H9 (cell line): ENCODE measurements at regions not wholly inside any gene's neighbourhood (a gene's known extent, or its start where the extent isn't known, plus 50 kb on each side); places are given as distances from the start of the nearest gene placed in this dataset.

ENCODE experiments used
- DNase-seq: peaks from one replicate; pipeline ENCODE4 v3.0.0-alpha.2; 2017
- H2AFZ ChIP-seq: one replicate; pipeline ENCODE4 v1.6.1; 2013; ENCODE audit warnings: mild to moderate bottlenecking, low read length, control low read depth, moderate library complexity
- H2AK5ac ChIP-seq: 2 replicates; pipeline ENCODE4 v1.6.1; 2013; ENCODE audit warnings: low read length, control low read depth, mixed read lengths; ENCODE audit not compliant: insufficient read length
- H2BK120ac ChIP-seq: one replicate; pipeline ENCODE4 v1.6.1; 2013; ENCODE audit warnings: low read depth, mild to moderate bottlenecking, low read length, control low read depth, inconsistent platforms; ENCODE audit not compliant: poor library complexity, severe bottlenecking
- H2BK12ac ChIP-seq: 2 replicates; pipeline ENCODE4 v1.6.1; 2013; ENCODE audit warnings: low read length, control low read depth, mixed read lengths, low read depth; ENCODE audit not compliant: insufficient read length
- H2BK15ac ChIP-seq: 2 replicates; pipeline ENCODE4 v1.6.1; 2013; ENCODE audit warnings: low read depth, low read length, control low read depth
- H2BK20ac ChIP-seq: one replicate; pipeline ENCODE4 v1.6.1; 2013; ENCODE audit warnings: low read depth, mild to moderate bottlenecking, low read length, control low read depth, inconsistent platforms; ENCODE audit not compliant: poor library complexity, severe bottlenecking
- H2BK5ac ChIP-seq: 2 replicates; pipeline ENCODE4 v1.6.1; 2013; ENCODE audit warnings: low read length, control low read depth, mixed read lengths; ENCODE audit not compliant: insufficient read length
- H3K14ac ChIP-seq: 2 replicates; pipeline ENCODE4 v1.6.1; 2013; ENCODE audit warnings: low read length, control low read depth; ENCODE audit not compliant: insufficient read depth
- H3K18ac ChIP-seq: 2 replicates; pipeline ENCODE4 v1.6.1; 2013; ENCODE audit warnings: low read depth, mild to moderate bottlenecking, mixed read lengths, low read length, control low read depth; ENCODE audit not compliant: insufficient read length
- H3K23ac ChIP-seq: 2 replicates; pipeline ENCODE4 v1.6.1; 2013; ENCODE audit warnings: low read length, control low read depth, mixed read lengths, low read depth; ENCODE audit not compliant: insufficient read length
- H3K23me2 ChIP-seq: 2 replicates; pipeline ENCODE4 v1.6.1; 2013; ENCODE audit warnings: low read depth, mild to moderate bottlenecking, mixed read lengths, low read length, control low read depth; ENCODE audit not compliant: insufficient read length, poor library complexity, severe bottlenecking
- H3K27ac ChIP-seq: 2 replicates; pipeline ENCODE4 v1.5.1; 2013; ENCODE audit warnings: low read length, control low read depth, mixed read lengths, low read depth; ENCODE audit not compliant: insufficient read length
- H3K27me3 ChIP-seq: 2 replicates; pipeline ENCODE4 v1.6.1; 2013; ENCODE audit warnings: low read length, control low read depth, inconsistent platforms; ENCODE audit not compliant: insufficient read depth
- H3K4ac ChIP-seq: 2 replicates; pipeline ENCODE4 v1.6.1; 2013; ENCODE audit warnings: low read depth, mild to moderate bottlenecking, control low read depth, inconsistent platforms, low read length, moderate library complexity
- H3K4me1 ChIP-seq: 2 replicates; pipeline ENCODE4 v1.6.1; 2013; ENCODE audit warnings: low read length, control low read depth, inconsistent platforms; ENCODE audit not compliant: insufficient read depth
- H3K4me2 ChIP-seq: 2 replicates; pipeline ENCODE4 v1.6.1; 2013; ENCODE audit warnings: low read length, control low read depth, mixed read lengths; ENCODE audit not compliant: insufficient read length, insufficient read depth
- H3K56ac ChIP-seq: 2 replicates; pipeline ENCODE4 v1.6.1; 2013; ENCODE audit warnings: low read depth, mild to moderate bottlenecking, mixed read lengths, low read length, control low read depth; ENCODE audit not compliant: insufficient read length
- H3K79me1 ChIP-seq: 2 replicates; pipeline ENCODE4 v1.6.1; 2013; ENCODE audit warnings: low read depth, mild to moderate bottlenecking, moderate library complexity, low read length, control low read depth, inconsistent platforms; ENCODE audit not compliant: insufficient read depth, poor library complexity, severe bottlenecking
- H3K79me2 ChIP-seq: 2 replicates; pipeline ENCODE4 v1.6.1; 2013; ENCODE audit warnings: low read length, control low read depth, inconsistent platforms; ENCODE audit not compliant: insufficient read depth
- H3K9ac ChIP-seq: 2 replicates; pipeline ENCODE4 v1.6.1; 2013; ENCODE audit warnings: low read length, control low read depth, mixed read lengths; ENCODE audit not compliant: insufficient read length; ENCODE audit errors: extremely low read depth
- H3K9me3 ChIP-seq: one replicate; pipeline ENCODE4 v1.6.1; 2013; ENCODE audit warnings: low read depth, low read length, inconsistent platforms; ENCODE audit not compliant: control insufficient read depth
- H3T11ph ChIP-seq: one replicate; pipeline ENCODE4 v1.6.1; 2013; ENCODE audit warnings: mild to moderate bottlenecking, low read length, control low read depth, inconsistent platforms
- H4K20me1 ChIP-seq: one replicate; pipeline ENCODE4 v1.6.1; 2013; ENCODE audit not compliant: control insufficient read depth, insufficient read length, insufficient read depth
- H4K5ac ChIP-seq: 2 replicates; pipeline ENCODE4 v1.6.1; 2013; ENCODE audit warnings: low read depth, mild to moderate bottlenecking, mixed read lengths, low read length, control low read depth; ENCODE audit not compliant: insufficient read length
- H4K8ac ChIP-seq: replicated peaks from 2 replicates; pipeline ENCODE4 v1.6.1; 2013; ENCODE audit warnings: low read length, control low read depth, mixed read lengths, low read depth; ENCODE audit not compliant: insufficient read length
- H4K91ac ChIP-seq: 2 replicates; pipeline ENCODE4 v1.6.1; 2013; ENCODE audit warnings: low read depth, mild to moderate bottlenecking, moderate library complexity, mixed read lengths, low read length, control low read depth; ENCODE audit not compliant: insufficient read length
- H3K27ac Mint-ChIP-seq, 3 experiments: 2 replicates in 2 of 3; 3 replicates in 1 of 3; pipeline ENCODE4 v1.8.0; 2020 to 2021; ENCODE audit warnings: mixed read lengths in 3 of 3, mild to moderate bottlenecking in 1 of 3, moderate library complexity in 1 of 3
- H3K27me3 Mint-ChIP-seq: 2 replicates; pipeline ENCODE4 v1.8.0; 2021; ENCODE audit warnings: low read depth, mild to moderate bottlenecking, moderate library complexity, mixed read lengths
- H3K36me3 Mint-ChIP-seq, 3 experiments: 2 replicates in 2 of 3; 3 replicates in 1 of 3; pipeline ENCODE4 v1.8.0; 2020 to 2021; ENCODE audit warnings: low read depth in 3 of 3, mixed read lengths in 3 of 3; ENCODE audit not compliant: insufficient read depth in 1 of 3
- H3K4me1 Mint-ChIP-seq, 2 experiments: 2 replicates each; pipeline ENCODE4 v1.8.0; 2020; ENCODE audit warnings: mixed read lengths in 2 of 2
- H3K4me3 Mint-ChIP-seq, 2 experiments: 2 replicates in 1 of 2; 3 replicates in 1 of 2; pipeline ENCODE4 v1.8.0; 2020 to 2021; ENCODE audit warnings: mild to moderate bottlenecking in 2 of 2, mixed read lengths in 2 of 2, moderate library complexity in 1 of 2
- H3K9me3 Mint-ChIP-seq, 2 experiments: 2 replicates in 1 of 2; 3 replicates in 1 of 2; pipeline ENCODE4 v1.8.0; 2020; ENCODE audit warnings: mild to moderate bottlenecking in 2 of 2, mixed read lengths in 2 of 2, moderate library complexity in 1 of 2
- CTCF ChIP-seq: fragments of 200-600 bp; sonication (generic); conservative IDR thresholded peaks from 3 replicates; pipeline ENCODE4 v1.8.0; 2021; ENCODE audit warnings: antibody characterized with exemption, mild to moderate bottlenecking
- whole genome bisulfite sequencing: extraction: QIAGEN DNeasy Blood & Tissue Kit; methylation state at CpG from one replicate; pipeline ENCODE4 v1.1.7; 2013; ENCODE audit warnings: missing lambda C conversion rate, low lambda C conversion rate, mixed read lengths; ENCODE audit not compliant: insufficient read length; ENCODE audit errors: extremely low coverage; 5-methylcytosine and 5-hydroxymethylcytosine counted together

- Histone ChIP-seq H3K4ac (no peak overlapping the region), H3K4me2 (no peak overlapping the region), H3K79me1 (no peaks in the 10 kb centered on the region), H4K8ac (no peak overlapping the region), H3T11ph (no peak overlapping the region), H3K9ac (no peak overlapping the region), H3K27me3 (no peaks in the 10 kb centered on the region), H2BK120ac (no peak overlapping the region), H3K79me2 (no peaks in the 10 kb centered on the region), H3K18ac (no peak overlapping the region), H2BK12ac (no peak overlapping the region), H3K23me2 (no peaks in the 10 kb centered on the region), H3K23ac (no peak overlapping the region), H2BK20ac (no peak overlapping the region), H3K27ac (no peak overlapping the region), H3K14ac (no peak overlapping the region), H3K9me3 (no peaks in the 10 kb centered on the region), H3K4me1 (no peaks in the 10 kb centered on the region), H2AK5ac (no peak overlapping the region), H3K56ac (no peak overlapping the region), H2BK5ac (no peak overlapping the region), H4K5ac (no peak overlapping the region), H4K20me1 (no peaks in the 10 kb centered on the region), H4K91ac (no peak overlapping the region), H2AFZ (no peak overlapping the region), H2BK15ac (no peak overlapping the region)
- H3K9me3 Mint-ChIP-seq: no peaks in the 10 kb centered on the region
- H3K4me1 Mint-ChIP-seq: peaks cover 3 to 12% of the 10 kb centered on the region in 2 experiments
- H3K36me3 Mint-ChIP-seq: no peaks in the 10 kb centered on the region
- no peak for TF ChIP-seq CTCF
- no peak overlapping the region for H3K27ac Mint-ChIP-seq
- H3K27me3 Mint-ChIP-seq: no peaks in the 10 kb centered on the region
- DNase-seq: no peak
- H3K4me3 Mint-ChIP-seq: no peak overlapping the region
- WGBS: no CpG with 5 or more reads among the region's 3 CpGs
These were observed 533.9 kb downstream of the RFPL4B start for GRCh38 chr6:112881027-112881426.
